ENCODE measurements at regions not wholly inside any gene's neighbourhood (a gene's known extent, or its start where the extent isn't known, plus 50 kb on each side); places are given as distances from the start of the nearest gene placed in this dataset.
A peak's percentile ranks its signal among the peaks of the same experiment; 100 is the strongest.
"Not testable (repeated sequence)": the region's sequence is repeated elsewhere in the genome, so short reads cannot be mapped to it uniquely, and the experiment has no call there.

DNA sequence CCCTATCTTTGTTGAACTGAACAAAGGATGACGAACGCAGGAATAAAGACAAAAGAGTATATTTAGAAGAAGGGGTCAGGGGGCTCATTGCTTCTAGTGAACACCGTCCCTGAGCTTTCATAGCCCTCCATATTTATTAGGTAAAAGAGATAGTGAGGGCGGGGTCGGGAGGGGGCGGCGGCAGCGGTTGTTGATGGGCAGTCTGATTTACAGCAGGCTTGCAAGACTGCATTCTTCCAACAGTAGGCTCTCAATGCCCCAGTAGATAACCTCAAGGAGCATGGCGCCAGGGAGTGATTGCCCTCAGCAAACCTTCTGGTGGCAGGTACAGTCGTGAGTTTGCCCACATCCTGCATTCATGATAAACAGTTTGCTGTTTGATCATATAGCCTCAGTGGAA, 563.3 kb upstream of the SYNCRIP start:
- Histone ChIP-seq H3K4me3 (no peak overlapping the region), H3K4me1 (no peaks in the 10 kb centered on the region), H3K27ac (no peak overlapping the region), H3K27me3 (no peaks in the 10 kb centered on the region), H3K9me3 (no peaks in the 10 kb centered on the region), H3K36me3 (replicated peaks in 1 of 2; ENCODE audit: insufficient read depth in 1 of 2, low read depth in 2 of 2) (no peaks in the 10 kb centered on the region)
- no peak for TF ChIP-seq POLR2A (IDR thresholded peaks at IDR 0.05)
- TF ChIP-seq, protein P1, sequence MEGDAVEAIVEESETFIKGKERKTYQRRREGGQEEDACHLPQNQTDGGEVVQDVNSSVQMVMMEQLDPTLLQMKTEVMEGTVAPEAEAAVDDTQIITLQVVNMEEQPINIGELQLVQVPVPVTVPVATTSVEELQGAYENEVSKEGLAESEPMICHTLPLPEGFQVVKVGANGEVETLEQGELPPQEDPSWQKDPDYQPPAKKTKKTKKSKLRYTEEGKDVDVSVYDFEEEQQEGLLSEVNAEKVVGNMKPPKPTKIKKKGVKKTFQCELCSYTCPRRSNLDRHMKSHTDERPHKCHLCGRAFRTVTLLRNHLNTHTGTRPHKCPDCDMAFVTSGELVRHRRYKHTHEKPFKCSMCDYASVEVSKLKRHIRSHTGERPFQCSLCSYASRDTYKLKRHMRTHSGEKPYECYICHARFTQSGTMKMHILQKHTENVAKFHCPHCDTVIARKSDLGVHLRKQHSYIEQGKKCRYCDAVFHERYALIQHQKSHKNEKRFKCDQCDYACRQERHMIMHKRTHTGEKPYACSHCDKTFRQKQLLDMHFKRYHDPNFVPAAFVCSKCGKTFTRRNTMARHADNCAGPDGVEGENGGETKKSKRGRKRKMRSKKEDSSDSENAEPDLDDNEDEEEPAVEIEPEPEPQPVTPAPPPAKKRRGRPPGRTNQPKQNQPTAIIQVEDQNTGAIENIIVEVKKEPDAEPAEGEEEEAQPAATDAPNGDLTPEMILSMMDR (IDR thresholded peaks at IDR 0.05), result no peak
- ATAC-seq (no peak), DNase-seq (no peak)
- intact Hi-C loops (cut with DNase I), result no loop called here
- 87 to 91% methylated on average over 10 of the region's 10 CpGs for WGBS, 2 donors

GRCh38 chr6:86203044-86203443, 560.4 kb upstream of the SYNCRIP start:
- no peak for TF ChIP-seq POLR2A (IDR thresholded peaks at IDR 0.05)
- TF ChIP-seq, protein P1 (IDR thresholded peaks at IDR 0.05), result no peak
- DNase-seq, result no peak
- H3K27ac ChIP-seq, result no peak overlapping the region

DNA sequence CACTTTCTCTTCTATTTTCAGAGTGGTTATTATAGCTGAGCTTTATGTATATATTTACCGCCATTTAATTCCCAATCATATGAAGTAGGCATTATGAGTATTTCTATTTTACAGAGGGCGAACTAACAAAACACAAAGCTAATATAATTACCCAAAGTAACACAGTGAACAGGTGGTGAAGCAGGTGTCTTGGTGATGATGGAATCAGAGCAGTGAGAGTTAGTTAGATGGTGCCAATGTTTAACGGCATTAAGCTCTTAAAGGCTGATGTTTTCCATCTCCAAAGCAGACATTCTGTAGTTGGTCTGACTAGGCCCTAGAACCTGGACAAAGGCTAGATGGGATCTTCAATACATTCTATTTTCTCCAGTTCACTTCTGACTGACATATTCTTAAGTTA, 551.1 kb upstream of the SYNCRIP start:
- intact Hi-C loops (cut with DNase I), result no loop called here
- no peaks in the 10 kb centered on the region for H3K27me3 ChIP-seq
- WGBS, 2 donors, result 88 to 91% methylated on average over 3 of the region's 3 CpGs

More at GRCh38 chr6:86203044-86203443, 560.4 kb upstream of the SYNCRIP start:
- Histone ChIP-seq H3K27me3 (no peaks in the 10 kb centered on the region), H3K9me3 (no peaks in the 10 kb centered on the region), H3K4me3 (no peak overlapping the region), H3K4me1 (no peaks in the 10 kb centered on the region), H3K36me3 (replicated peaks in 1 of 2; ENCODE audit: insufficient read depth in 1 of 2, low read depth in 2 of 2) (no peaks in the 10 kb centered on the region)
- WGBS, 2 donors, result 83 to 93% methylated on average over 3 of the region's 3 CpGs
- no peak for ATAC-seq
- intact Hi-C loops (cut with DNase I), result no loop called here

DNA sequence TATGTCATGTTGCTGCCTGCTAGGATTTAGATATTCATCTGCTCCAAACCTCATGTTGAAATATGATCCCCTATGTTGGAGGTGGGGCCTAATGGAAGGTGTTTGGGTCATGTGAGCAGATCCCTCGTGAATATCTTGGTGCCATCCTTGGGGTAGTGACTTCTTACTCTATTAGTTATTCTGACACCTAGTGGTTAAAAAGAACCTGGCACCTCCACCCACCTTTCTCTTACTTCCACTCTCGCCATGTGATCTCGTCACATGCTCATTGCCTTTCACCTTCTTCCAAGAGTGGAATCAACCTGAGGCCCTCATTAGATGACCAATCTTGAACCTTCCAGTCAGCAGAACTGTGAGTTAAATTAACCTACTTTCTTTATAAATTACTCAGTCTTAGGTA, 549.4 kb upstream of the SYNCRIP start:
- intact Hi-C loops (cut with DNase I), result no loop called here
- DNase-seq, result peak; percentile 45 to 62 (median 48)
- 34 to 36% methylated on average over 3 of the region's 3 CpGs for WGBS, 2 donors

More for the DNA sequence above, 551.1 kb upstream of the SYNCRIP start:
- ATAC-seq, result no peak
- no peaks in the 10 kb centered on the region for H3K4me1 ChIP-seq
- TF ChIP-seq, protein P1 (IDR thresholded peaks at IDR 0.05), result no peak
- no peak for TF ChIP-seq POLR2A (IDR thresholded peaks at IDR 0.05)
- H3K27ac ChIP-seq, result no peak overlapping the region
- no peaks in the 10 kb centered on the region for H3K9me3 ChIP-seq
- no peaks in the 10 kb centered on the region for H3K36me3 ChIP-seq (replicated peaks in 1 of 2; ENCODE audit: insufficient read depth in 1 of 2, low read depth in 2 of 2)
- no peak for DNase-seq
- no peak overlapping the region for H3K4me3 ChIP-seq

DNA sequence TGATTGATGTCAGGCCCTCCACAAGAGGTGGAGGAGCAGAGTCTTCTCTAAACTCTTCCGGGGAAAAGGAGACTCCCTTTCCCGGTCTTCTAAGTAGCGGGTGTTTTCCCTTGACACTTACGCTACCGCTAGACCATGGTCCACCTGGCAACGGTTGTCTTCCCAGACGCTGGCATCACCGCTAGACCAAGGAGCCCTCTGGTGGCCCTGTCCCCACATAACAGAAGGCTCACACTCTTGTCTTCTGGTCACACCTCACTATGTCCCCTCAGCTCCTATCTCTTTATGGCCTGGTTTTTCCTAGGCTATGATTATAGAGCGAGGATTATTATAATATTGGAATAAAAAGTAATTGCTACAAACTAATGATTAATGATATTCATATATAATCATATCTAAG, 532.5 kb upstream of the SYNCRIP start:
- H3K27me3 ChIP-seq; H3K4me1 ChIP-seq; H3K27ac ChIP-seq; H3K4me3 ChIP-seq; intact Hi-C loops (cut with DNase I); H3K9me3 ChIP-seq; H3K36me3 ChIP-seq (replicated peaks in 1 of 2; ENCODE audit: insufficient read depth in 1 of 2, low read depth in 2 of 2): not testable (repeated sequence)
- ATAC-seq (peak; percentile 56), DNase-seq (peak; percentile 82 to 89 (median 84))
- WGBS, 2 donors, result 13 to 34% methylated on average over 9 of the region's 9 CpGs
- TF ChIP-seq, protein P1 (IDR thresholded peaks at IDR 0.05), result peak; percentile 32 to 77 (median 52)

More for the DNA sequence above, 549.4 kb upstream of the SYNCRIP start:
- TF ChIP-seq, protein P1 (IDR thresholded peaks at IDR 0.05), result peak in 6 of 7 experiments; percentile 41 to 59 (median 52)
- TF ChIP-seq POLR2A (IDR thresholded peaks at IDR 0.05), result no peak
- Histone ChIP-seq H3K4me3 (no peak overlapping the region), H3K4me1 (no peaks in the 10 kb centered on the region), H3K27me3 (no peaks in the 10 kb centered on the region), H3K36me3 (replicated peaks in 1 of 2; ENCODE audit: insufficient read depth in 1 of 2, low read depth in 2 of 2) (no peaks in the 10 kb centered on the region), H3K27ac (no peak overlapping the region), H3K9me3 (no peaks in the 10 kb centered on the region)
- ATAC-seq, result peak; percentile 87

All from body of pancreas (tissue), 4 donors.